KMS-11 (cell line): ENCODE measurements at regions not wholly inside any gene's neighbourhood (a gene's known extent, or its start where the extent isn't known, plus 50 kb on each side); places are given as distances from the start of the nearest gene placed in this dataset.

Source experiments
- H2AFZ ChIP-seq: fragments of 200-600 bp; sonication (generic); 2 replicates; pipeline ENCODE4 v1.6.1; 2016; ENCODE audit warnings: antibody characterized with exemption, mixed run types, low read depth
- H3K27ac ChIP-seq: fragments of 200-600 bp; sonication (generic); 2 replicates; pipeline ENCODE4 v1.6.1; 2016; ENCODE audit warnings: mild to moderate bottlenecking, mixed run types
- H3K27me3 ChIP-seq: fragments of 200-600 bp; sonication (generic); 2 replicates; pipeline ENCODE4 v1.6.1; 2017; ENCODE audit warnings: mild to moderate bottlenecking, low read depth, mixed run types, moderate library complexity; ENCODE audit not compliant: insufficient read depth
- H3K36me3 ChIP-seq: fragments of 200-600 bp; sonication (generic); 2 replicates; pipeline ENCODE4 v1.6.1; 2017; ENCODE audit warnings: mild to moderate bottlenecking, mixed run types; ENCODE audit not compliant: insufficient read depth
- H3K4me1 ChIP-seq: fragments of 200-600 bp; sonication (generic); 2 replicates; pipeline ENCODE4 v1.6.1; 2016; ENCODE audit warnings: mild to moderate bottlenecking, low read depth, mixed run types; ENCODE audit not compliant: poor library complexity, severe bottlenecking
- H3K4me2 ChIP-seq: fragments of 200-600 bp; sonication (generic); 2 replicates; pipeline ENCODE4 v1.7.0; 2016; ENCODE audit warnings: mild to moderate bottlenecking, mixed run types
- H3K4me3 ChIP-seq: fragments of 200-600 bp; sonication (generic); IDR thresholded peaks from 2 replicates; pipeline ENCODE4 v1.6.1; 2017; ENCODE audit warnings: low read depth, low read length, mixed read lengths; ENCODE audit not compliant: insufficient read depth
- H3K79me2 ChIP-seq: fragments of 200-600 bp; sonication (generic); 2 replicates; pipeline ENCODE4 v1.6.1; 2016; ENCODE audit warnings: low read depth, mixed run types; ENCODE audit not compliant: insufficient read depth
- H3K9ac ChIP-seq: fragments of 200-600 bp; sonication (generic); 2 replicates; pipeline ENCODE4 v1.6.1; 2016; ENCODE audit warnings: mild to moderate bottlenecking, mixed run types
- H4K20me1 ChIP-seq: fragments of 200-600 bp; sonication (generic); 2 replicates; pipeline ENCODE4 v1.6.1; 2016; ENCODE audit warnings: mild to moderate bottlenecking, mixed run types; ENCODE audit not compliant: insufficient read depth
- TF ChIP-seq, protein P1 (sequence below): fragments of 200-600 bp; sonication (generic); conservative IDR thresholded peaks from 2 replicates; pipeline ENCODE4 v1.6.1; 2017; ENCODE audit warnings: low read depth, mild to moderate bottlenecking, antibody characterized with exemption, low read length, moderate library complexity, mixed read lengths

DNA sequence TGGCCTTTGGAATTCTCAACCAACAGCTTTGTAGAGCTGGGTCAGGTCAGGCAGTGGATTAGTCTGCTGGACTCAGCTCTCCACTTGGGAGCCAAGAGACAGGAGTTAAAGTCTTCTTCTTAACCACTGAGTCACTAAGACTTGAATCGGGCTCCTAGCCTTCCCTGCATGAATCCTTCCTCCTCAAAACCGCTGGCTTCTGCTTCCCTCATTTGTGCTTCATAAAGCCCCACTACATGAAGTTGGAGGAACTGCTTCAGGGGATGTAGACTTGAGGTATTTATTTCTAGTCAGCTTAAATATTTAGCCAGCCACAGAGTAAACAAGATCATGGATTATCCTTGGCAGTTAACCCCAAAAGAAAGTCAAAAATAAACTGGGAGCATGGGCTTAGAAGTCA, 536.3 kb upstream of the TNP1 start:
- no peak overlapping the region for H3K9ac ChIP-seq
- H3K36me3 ChIP-seq = no peaks in the 10 kb centered on the region
- H3K27me3 ChIP-seq = no peaks in the 10 kb centered on the region
- no peaks in the 10 kb centered on the region for H3K79me2 ChIP-seq
- TF ChIP-seq, protein P1, sequence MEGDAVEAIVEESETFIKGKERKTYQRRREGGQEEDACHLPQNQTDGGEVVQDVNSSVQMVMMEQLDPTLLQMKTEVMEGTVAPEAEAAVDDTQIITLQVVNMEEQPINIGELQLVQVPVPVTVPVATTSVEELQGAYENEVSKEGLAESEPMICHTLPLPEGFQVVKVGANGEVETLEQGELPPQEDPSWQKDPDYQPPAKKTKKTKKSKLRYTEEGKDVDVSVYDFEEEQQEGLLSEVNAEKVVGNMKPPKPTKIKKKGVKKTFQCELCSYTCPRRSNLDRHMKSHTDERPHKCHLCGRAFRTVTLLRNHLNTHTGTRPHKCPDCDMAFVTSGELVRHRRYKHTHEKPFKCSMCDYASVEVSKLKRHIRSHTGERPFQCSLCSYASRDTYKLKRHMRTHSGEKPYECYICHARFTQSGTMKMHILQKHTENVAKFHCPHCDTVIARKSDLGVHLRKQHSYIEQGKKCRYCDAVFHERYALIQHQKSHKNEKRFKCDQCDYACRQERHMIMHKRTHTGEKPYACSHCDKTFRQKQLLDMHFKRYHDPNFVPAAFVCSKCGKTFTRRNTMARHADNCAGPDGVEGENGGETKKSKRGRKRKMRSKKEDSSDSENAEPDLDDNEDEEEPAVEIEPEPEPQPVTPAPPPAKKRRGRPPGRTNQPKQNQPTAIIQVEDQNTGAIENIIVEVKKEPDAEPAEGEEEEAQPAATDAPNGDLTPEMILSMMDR = no peak
- no peaks in the 10 kb centered on the region for H4K20me1 ChIP-seq
- H3K4me3 ChIP-seq = no peak overlapping the region
- H2AFZ ChIP-seq = no peak overlapping the region
- H3K4me2 ChIP-seq = no peak overlapping the region
- H3K27ac ChIP-seq = no peak overlapping the region
- no peaks in the 10 kb centered on the region for H3K4me1 ChIP-seq

DNA sequence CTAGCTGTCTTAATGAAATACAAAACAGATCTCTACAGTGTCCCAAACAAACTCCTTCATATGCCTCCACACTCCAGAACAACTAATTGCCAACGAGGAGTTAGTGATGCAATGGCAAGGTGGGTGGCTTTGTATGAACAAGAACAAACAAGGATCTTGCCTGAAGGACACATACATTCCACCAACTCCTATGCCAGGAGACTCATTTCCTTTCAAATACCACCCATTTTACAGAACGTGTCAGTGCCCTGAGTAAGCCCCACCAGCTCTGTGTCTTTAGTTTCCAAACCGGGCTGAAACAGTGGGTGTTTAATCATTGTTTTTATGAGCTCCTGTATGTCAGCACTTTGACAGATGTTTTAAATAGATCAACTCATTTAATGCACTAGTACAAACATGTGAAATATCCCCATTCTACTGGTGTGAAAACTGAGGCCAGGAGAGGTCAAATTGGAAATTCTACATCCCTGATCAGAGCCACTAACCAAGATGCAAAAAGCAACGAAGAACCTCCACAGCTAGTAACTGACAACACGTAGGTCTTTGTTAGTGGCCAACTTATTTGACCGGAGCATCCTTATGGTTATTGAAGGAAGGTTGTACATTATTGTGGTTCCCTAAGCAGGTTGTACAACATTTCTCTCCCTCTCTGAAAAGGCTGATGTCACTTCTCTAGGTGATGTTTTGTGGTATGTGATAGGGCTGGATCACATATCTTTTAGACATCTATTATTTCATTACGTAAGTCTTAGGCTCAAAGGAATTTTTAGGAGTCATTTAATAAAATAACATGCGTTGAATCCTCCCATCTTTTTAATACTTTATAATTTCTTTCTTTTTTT, 534.9 kb upstream of the TNP1 start:
- no peaks in the 10 kb centered on the region for H3K36me3 ChIP-seq
- no peaks in the 10 kb centered on the region for H3K27me3 ChIP-seq
- no peak overlapping the region for H2AFZ ChIP-seq
- TF ChIP-seq, protein P1 = no peak
- H3K4me2 ChIP-seq = no peak overlapping the region
- no peaks in the 10 kb centered on the region for H3K4me1 ChIP-seq
- H4K20me1 ChIP-seq = no peaks in the 10 kb centered on the region
- no peak overlapping the region for H3K4me3 ChIP-seq
- H3K27ac ChIP-seq = no peak overlapping the region
- no peaks in the 10 kb centered on the region for H3K79me2 ChIP-seq
- H3K9ac ChIP-seq = no peak overlapping the region

DNA sequence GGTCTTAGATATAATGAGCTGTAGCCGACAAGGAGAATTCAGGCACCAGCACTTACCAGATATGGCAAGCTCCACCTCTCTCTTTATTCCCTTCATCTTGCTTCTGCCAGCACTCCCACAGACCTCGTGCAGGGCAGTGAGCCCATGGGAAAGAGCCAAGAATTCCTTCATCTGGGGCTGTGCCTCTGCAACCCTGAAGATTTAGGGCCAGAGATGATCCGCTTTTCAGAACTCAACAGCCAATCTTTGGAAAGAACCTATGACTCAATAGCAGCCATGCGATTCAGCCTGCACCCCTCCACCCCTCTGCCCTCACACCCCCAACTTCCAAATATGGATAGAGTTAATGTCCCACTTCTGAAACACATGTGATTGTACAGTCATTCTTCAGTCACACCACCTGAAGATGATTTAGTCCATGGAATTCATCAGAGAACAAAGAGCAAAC, 533.7 kb upstream of the TNP1 start:
- Histone ChIP-seq H4K20me1 (no peaks in the 10 kb centered on the region), H2AFZ (no peak overlapping the region), H3K4me2 (no peak overlapping the region), H3K9ac (no peak overlapping the region), H3K79me2 (no peaks in the 10 kb centered on the region), H3K36me3 (no peaks in the 10 kb centered on the region), H3K4me3 (no peak overlapping the region), H3K27ac (no peak overlapping the region), H3K4me1 (no peaks in the 10 kb centered on the region), H3K27me3 (no peaks in the 10 kb centered on the region)
- TF ChIP-seq, protein P1 = no peak

DNA sequence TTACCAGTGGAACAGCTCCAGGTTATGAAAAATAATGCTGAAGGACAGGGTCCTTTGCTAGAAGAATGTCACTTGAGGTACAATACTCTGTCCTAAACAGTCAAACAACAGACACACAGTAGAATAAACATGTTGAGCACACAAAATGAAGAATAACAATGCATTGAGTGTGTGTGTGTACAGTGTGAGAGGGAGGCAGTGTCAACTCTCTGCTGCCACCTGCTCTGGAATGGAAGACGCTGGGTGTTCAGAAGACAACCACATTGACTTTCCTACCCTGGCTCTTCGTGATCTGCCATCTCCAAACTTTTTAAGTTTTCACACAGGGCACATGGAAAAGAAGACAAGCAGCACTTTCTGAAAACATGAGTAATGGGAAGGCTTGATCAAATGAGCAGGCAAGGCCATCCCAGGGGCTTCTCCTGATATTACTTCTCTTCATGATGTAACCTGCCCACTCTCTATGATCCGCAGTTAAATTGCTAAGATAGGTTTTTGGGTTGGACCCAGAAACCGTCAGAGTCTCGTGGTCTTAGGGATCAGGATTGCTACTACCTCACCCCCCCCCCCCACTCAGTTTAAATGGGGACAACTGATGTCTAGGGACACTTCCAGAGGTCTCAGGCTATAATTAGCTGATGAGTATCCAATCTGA, 533.2 kb upstream of the TNP1 start:
- Histone ChIP-seq H2AFZ (no peak overlapping the region), H3K4me2 (no peak overlapping the region), H3K27ac (no peak overlapping the region), H3K27me3 (no peaks in the 10 kb centered on the region), H3K9ac (no peak overlapping the region), H4K20me1 (no peaks in the 10 kb centered on the region), H3K79me2 (no peaks in the 10 kb centered on the region), H3K4me3 (no peak overlapping the region), H3K36me3 (no peaks in the 10 kb centered on the region), H3K4me1 (no peaks in the 10 kb centered on the region)
- TF ChIP-seq, protein P1 = no peak
